ENCODE measurements at regions not wholly inside any gene's neighbourhood (a gene's known extent, or its start where the extent isn't known, plus 50 kb on each side); places are given as distances from the start of the nearest gene placed in this dataset.

- TF ChIP-seq CTCF (IDR thresholded peaks at IDR 0.05) (no peak), POLR2A (IDR thresholded peaks at IDR 0.05) (no peak)
These were observed 232.6 kb downstream of the PRDM9 start for GRCh38 chr5:23740029-23740428.
